22Rv1 (cell line): ENCODE measurements at regions not wholly inside any gene's neighbourhood (a gene's known extent, or its start where the extent isn't known, plus 50 kb on each side); places are given as distances from the start of the nearest gene placed in this dataset.

Experiments used
- H3K27ac ChIP-seq: fragments of 450-650 bp; 2 replicates; pipeline ENCODE4 v1.5.1; 2017
- ZFX ChIP-seq: fragments of 450-650 bp; IDR thresholded peaks from 2 replicates; pipeline ENCODE4 v1.6.1; 2017; ENCODE audit warnings: antibody characterized with exemption, borderline replicate concordance
- TF ChIP-seq, protein P1 (sequence below): fragments of 450-650 bp; IDR thresholded peaks from 2 replicates; pipeline ENCODE4 v1.5.1; 2017; ENCODE audit warnings: mild to moderate bottlenecking

- H3K27ac ChIP-seq = no peak overlapping the region
- TF ChIP-seq, protein P1, sequence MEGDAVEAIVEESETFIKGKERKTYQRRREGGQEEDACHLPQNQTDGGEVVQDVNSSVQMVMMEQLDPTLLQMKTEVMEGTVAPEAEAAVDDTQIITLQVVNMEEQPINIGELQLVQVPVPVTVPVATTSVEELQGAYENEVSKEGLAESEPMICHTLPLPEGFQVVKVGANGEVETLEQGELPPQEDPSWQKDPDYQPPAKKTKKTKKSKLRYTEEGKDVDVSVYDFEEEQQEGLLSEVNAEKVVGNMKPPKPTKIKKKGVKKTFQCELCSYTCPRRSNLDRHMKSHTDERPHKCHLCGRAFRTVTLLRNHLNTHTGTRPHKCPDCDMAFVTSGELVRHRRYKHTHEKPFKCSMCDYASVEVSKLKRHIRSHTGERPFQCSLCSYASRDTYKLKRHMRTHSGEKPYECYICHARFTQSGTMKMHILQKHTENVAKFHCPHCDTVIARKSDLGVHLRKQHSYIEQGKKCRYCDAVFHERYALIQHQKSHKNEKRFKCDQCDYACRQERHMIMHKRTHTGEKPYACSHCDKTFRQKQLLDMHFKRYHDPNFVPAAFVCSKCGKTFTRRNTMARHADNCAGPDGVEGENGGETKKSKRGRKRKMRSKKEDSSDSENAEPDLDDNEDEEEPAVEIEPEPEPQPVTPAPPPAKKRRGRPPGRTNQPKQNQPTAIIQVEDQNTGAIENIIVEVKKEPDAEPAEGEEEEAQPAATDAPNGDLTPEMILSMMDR = no peak
- TF ChIP-seq ZFX = no peak
These were observed 167.6 kb upstream of the SALL3 start for GRCh38 chr18:78812067-78812466.

- no peak overlapping the region for H3K27ac ChIP-seq
- TF ChIP-seq ZFX = no peak
- TF ChIP-seq, protein P1 = no peak
These were observed 166.5 kb upstream of the SALL3 start for GRCh38 chr18:78813156-78813555.

- TF ChIP-seq, protein P1 = no peak
- no peak for TF ChIP-seq ZFX
These were observed 165.5 kb upstream of the SALL3 start for GRCh38 chr18:78813936-78814710.

DNA sequence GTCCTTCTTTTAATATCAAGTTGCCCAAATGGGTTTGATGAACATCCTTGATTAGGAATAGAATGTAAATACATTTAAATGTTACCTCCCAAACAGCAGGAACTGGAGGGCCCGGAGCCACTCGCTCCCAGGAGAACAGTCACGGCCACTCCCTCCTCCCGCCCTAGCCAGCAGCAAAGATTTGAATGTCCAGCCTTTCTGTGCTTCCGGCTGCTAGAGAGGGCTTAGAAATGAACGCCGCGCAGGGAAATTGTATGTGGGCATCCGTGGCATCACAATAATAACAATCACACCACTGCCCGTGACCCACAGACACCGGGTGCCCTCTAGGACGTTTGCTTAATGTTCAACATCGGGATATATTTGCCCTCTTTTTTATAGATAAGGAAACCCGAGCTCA is 164.9 kb upstream of the SALL3 start:
- TF ChIP-seq ZFX = no peak
- TF ChIP-seq, protein P1 = no peak
- H3K27ac ChIP-seq = no peak overlapping the region

More at GRCh38 chr18:78813936-78814710, 165.5 kb upstream of the SALL3 start:
- no peak overlapping the region for H3K27ac ChIP-seq

DNA sequence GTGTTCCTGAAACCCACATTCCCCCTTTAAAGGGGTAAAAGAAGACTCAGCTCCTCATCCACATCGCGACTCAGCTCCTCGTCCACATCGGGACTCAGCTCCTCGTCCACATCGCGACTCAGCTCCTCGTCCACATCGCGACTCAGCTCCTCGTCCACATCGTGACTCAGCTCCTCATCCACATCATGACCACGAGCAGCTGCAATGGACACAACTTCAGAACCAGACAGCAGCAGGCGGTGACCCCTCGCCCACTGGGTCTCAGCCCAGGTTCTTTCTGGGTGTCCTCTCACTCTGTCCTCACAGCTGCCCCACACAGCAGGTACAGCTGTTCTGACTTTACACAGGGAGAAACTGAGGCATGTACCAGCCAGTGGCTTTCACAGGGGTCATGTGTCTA is 163.5 kb upstream of the SALL3 start:
- TF ChIP-seq ZFX = no peak
- TF ChIP-seq, protein P1 = no peak
- no peak overlapping the region for H3K27ac ChIP-seq

GRCh38 chr18:78816916-78817315 is 162.7 kb upstream of the SALL3 start:
- TF ChIP-seq, protein P1 = no peak
- no peak for TF ChIP-seq ZFX
- no peak overlapping the region for H3K27ac ChIP-seq

DNA sequence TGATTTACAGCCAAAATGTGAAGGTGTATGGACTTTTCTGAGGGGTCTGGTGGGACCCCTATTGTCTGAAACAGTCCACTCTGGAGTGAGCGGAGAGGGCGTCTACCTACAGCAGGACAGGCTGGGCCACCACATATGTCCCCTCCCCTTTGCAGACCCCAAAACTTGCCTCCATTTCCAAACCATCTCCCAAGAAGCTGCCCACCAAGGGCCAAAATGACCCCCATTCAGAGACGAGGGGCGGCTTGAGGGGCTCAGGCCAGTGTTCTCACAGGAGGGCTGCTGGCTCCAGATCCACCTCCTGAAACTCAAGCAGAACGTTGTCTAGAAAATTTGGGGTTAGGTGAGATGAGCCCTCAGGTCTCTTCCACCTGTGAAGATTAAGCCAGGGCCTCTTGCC is 161.1 kb upstream of the SALL3 start:
- no peak for TF ChIP-seq ZFX
- TF ChIP-seq, protein P1 = no peak
- H3K27ac ChIP-seq = no peak overlapping the region
